ENCODE measurements at regions not wholly inside any gene's neighbourhood (a gene's known extent, or its start where the extent isn't known, plus 50 kb on each side); places are given as distances from the start of the nearest gene placed in this dataset.

GRCh38 chr4:11342401-11342800 is 86.3 kb downstream of the HS3ST1 start:
- DNase-seq (no peak), ATAC-seq (no peak)
- Mint-ChIP-seq H3K27me3 (ENCODE audit: low read depth) (peaks cover 4% of the 10 kb centered on the region), H3K9me3 (no peaks in the 10 kb centered on the region), H3K4me1 (ENCODE audit: low read depth) (no peaks in the 10 kb centered on the region), H3K36me3 (ENCODE audit: insufficient read depth) (no peaks in the 10 kb centered on the region), H3K4me3 (no peak overlapping the region)

DNA sequence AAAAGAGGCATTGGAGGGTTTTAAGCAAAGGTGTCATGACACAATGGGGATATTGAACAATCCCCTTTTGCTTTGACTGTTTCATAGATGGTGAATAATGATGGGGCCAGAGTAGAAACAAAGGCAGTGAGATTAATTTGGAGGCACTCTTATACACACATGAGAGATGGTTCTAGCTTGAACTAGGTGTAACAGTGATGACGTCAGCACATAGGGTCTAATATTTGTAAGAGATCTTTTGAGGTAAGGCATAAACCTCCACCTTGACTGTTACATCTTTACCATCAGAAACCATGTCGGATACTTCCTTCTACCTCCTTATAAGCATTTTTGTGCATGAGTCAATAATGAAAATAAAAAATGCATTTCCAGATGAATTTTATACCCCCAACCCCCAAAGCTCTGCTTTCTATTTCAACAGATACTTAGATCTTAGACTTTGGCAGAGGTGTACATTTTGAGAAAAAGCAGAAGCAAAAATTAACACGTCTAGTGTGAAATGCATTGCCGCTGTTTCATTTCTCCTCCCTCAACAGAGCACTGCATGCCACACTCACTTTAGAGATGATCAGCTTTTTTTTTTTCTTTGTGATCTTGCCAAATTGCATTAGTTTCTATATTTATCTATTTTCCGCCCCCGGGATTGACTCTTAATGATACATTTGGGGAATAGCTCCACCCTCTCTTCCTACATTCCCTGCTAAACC is 87.2 kb downstream of the HS3ST1 start:
- Mint-ChIP-seq H3K4me1 (ENCODE audit: low read depth) (peaks cover 2% of the 10 kb centered on the region), H3K4me3 (no peak overlapping the region), H3K36me3 (ENCODE audit: insufficient read depth) (no peaks in the 10 kb centered on the region), H3K9me3 (no peaks in the 10 kb centered on the region), H3K27me3 (ENCODE audit: low read depth) (peaks cover 4% of the 10 kb centered on the region)
- ATAC-seq (no peak), DNase-seq (no peak)

DNA sequence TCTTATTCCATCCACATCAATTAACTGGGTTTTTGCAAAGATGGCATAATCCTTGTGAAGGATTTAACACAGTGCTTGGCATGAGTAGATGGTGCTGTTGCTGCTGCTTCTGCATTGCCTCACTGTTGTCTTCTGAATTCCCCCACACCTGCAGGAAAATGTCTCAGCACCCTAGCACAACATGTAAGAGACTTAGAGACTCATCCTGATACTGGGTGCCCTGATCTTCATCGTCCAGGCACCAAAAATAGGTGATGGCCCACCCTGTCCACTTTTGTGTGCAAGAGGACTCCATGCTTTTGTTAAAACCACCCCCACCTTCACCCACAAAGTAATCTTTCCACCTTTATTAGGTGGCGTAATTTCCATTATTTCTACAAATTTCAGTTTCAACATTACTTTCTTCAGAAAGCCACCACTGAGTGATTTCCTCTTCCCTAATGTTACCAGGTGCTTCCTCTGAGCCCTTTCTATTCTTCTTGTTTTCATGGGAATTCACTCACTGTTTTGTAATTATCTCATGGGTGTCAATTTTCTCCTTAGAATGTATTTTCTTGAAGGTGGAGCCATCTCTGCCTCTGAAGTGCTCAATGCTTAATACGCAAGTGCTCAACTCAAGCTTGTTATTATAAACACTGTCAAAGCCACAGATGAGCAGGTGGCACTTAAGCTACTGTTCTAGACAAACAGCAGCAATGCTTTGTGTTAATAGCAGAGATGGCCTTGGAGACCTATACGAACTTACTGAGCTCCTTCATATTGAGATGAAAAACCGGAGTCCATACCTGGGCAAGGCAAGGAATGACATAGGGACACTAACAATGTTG is 89.5 kb downstream of the HS3ST1 start:
- Mint-ChIP-seq H3K9me3 (no peaks in the 10 kb centered on the region), H3K4me3 (no peak overlapping the region), H3K27me3 (ENCODE audit: low read depth) (peaks cover 1% of the 10 kb centered on the region), H3K4me1 (ENCODE audit: low read depth) (peaks cover 2% of the 10 kb centered on the region), H3K36me3 (ENCODE audit: insufficient read depth) (no peaks in the 10 kb centered on the region)
- no peak for DNase-seq
- ATAC-seq = no peak

GRCh38 chr4:11337287-11337686 is 91.4 kb downstream of the HS3ST1 start:
- no peak overlapping the region for H3K4me3 Mint-ChIP-seq

GRCh38 chr4:11336435-11336834 is 92.3 kb downstream of the HS3ST1 start:
- no peak for DNase-seq
- no peaks in the 10 kb centered on the region for H3K36me3 Mint-ChIP-seq (ENCODE audit: insufficient read depth)
- no peaks in the 10 kb centered on the region for H3K9me3 Mint-ChIP-seq
- H3K27me3 Mint-ChIP-seq (ENCODE audit: low read depth) = peaks cover 1% of the 10 kb centered on the region
- ATAC-seq = no peak
- no peak overlapping the region for H3K4me3 Mint-ChIP-seq
- H3K4me1 Mint-ChIP-seq (ENCODE audit: low read depth) = peaks cover 2% of the 10 kb centered on the region

More at GRCh38 chr4:11337287-11337686, 91.4 kb downstream of the HS3ST1 start:
- no peaks in the 10 kb centered on the region for H3K9me3 Mint-ChIP-seq
- H3K27me3 Mint-ChIP-seq (ENCODE audit: low read depth) = peaks cover 1% of the 10 kb centered on the region
- ATAC-seq = no peak
- no peaks in the 10 kb centered on the region for H3K36me3 Mint-ChIP-seq (ENCODE audit: insufficient read depth)
- no peak for DNase-seq
- H3K4me1 Mint-ChIP-seq (ENCODE audit: low read depth) = peaks cover 2% of the 10 kb centered on the region

GRCh38 chr4:11334887-11335286 is 93.8 kb downstream of the HS3ST1 start:
- Mint-ChIP-seq H3K4me1 (ENCODE audit: low read depth) (peaks cover 2% of the 10 kb centered on the region), H3K4me3 (no peak overlapping the region), H3K9me3 (no peaks in the 10 kb centered on the region), H3K27me3 (ENCODE audit: low read depth) (peaks cover 1% of the 10 kb centered on the region), H3K36me3 (ENCODE audit: insufficient read depth) (no peaks in the 10 kb centered on the region)
- DNase-seq (no peak), ATAC-seq (no peak)

GRCh38 chr4:11328401-11328800 is 100.3 kb downstream of the HS3ST1 start:
- Mint-ChIP-seq H3K4me3 (no peak overlapping the region), H3K27me3 (ENCODE audit: low read depth) (no peaks in the 10 kb centered on the region), H3K4me1 (ENCODE audit: low read depth) (no peaks in the 10 kb centered on the region), H3K9me3 (peaks cover 3% of the 10 kb centered on the region), H3K36me3 (ENCODE audit: insufficient read depth) (no peaks in the 10 kb centered on the region)
- ATAC-seq (no peak), DNase-seq (no peak)

- Mint-ChIP-seq H3K36me3 (ENCODE audit: insufficient read depth) (no peaks in the 10 kb centered on the region), H3K4me1 (ENCODE audit: low read depth) (no peaks in the 10 kb centered on the region)
These were observed 102.7 kb downstream of the HS3ST1 start for GRCh38 chr4:11326021-11326420.

GRCh38 chr4:11323771-11324170 is 104.9 kb downstream of the HS3ST1 start:
- Mint-ChIP-seq H3K36me3 (ENCODE audit: insufficient read depth) (no peaks in the 10 kb centered on the region), H3K4me3 (no peak overlapping the region), H3K4me1 (ENCODE audit: low read depth) (no peaks in the 10 kb centered on the region), H3K9me3 (peaks cover 23% of the 10 kb centered on the region), H3K27me3 (ENCODE audit: low read depth) (no peaks in the 10 kb centered on the region)
- DNase-seq (no peak), ATAC-seq (no peak)

More at GRCh38 chr4:11326021-11326420, 102.7 kb downstream of the HS3ST1 start:
- no peak for DNase-seq
- H3K27me3 Mint-ChIP-seq (ENCODE audit: low read depth) = no peaks in the 10 kb centered on the region
- H3K4me3 Mint-ChIP-seq = no peak overlapping the region
- ATAC-seq = no peak
- peaks cover 23% of the 10 kb centered on the region for H3K9me3 Mint-ChIP-seq

DNA sequence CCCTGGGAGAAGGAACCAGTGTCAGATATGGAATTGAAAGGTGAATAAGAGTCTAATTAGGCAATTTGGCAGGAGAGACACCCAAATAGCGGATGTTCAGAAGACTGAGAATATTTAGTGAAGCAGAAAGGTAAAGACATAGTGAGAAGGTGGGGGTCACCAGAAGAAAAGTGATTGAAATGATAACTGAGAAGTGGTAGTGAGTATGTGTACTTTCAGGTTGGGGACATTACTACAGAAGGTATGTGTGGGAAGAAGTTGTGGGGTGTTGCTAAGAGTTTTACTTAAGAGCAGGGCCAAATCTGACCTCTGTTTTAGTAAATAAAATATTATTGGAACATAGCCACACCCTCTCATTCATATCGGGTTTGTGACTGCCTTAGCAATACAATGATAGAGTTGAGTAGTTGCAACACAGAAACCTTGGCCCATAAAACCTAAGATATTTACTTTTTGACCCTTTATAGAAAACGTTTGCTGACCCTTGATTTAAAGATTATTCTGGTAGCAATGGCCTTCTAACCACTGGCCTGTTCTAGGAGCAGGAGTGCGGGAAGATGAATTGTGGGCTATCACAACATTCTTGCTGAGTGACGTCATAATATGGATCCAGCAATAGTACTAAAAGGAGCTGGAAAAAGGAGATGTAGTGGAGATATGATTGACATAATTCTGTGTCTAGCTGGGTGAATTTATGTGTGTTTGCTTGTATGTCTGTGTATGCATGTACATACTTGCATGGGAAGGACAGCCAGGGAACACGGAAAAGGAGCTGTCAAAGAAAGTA is 115.3 kb downstream of the HS3ST1 start:
- DNase-seq (no peak), ATAC-seq (no peak)
- Mint-ChIP-seq H3K4me3 (no peak overlapping the region), H3K36me3 (ENCODE audit: insufficient read depth) (no peaks in the 10 kb centered on the region), H3K9me3 (peaks cover 4% of the 10 kb centered on the region), H3K27me3 (ENCODE audit: low read depth) (no peaks in the 10 kb centered on the region), H3K4me1 (ENCODE audit: low read depth) (no peaks in the 10 kb centered on the region)

DNA sequence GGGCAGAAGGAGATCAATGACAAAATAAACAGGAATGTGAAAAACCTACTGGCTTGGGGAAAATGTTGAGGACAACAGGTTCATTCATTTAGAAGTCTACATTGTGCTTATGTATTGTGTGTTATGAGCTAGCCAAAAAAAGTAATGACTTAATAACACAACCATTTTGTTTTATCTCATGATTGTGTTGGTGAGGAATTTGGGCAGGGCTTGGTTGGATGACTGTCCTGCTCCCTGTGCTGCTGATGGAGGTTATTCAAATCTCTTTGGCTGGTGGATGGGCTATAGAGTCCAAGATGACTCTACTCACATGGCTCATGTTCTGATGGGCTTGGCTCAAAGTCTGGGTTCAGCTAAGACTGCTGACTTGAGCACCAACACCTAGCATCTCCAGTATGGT is 116.3 kb downstream of the HS3ST1 start:
- ATAC-seq (no peak), DNase-seq (no peak)
- Mint-ChIP-seq H3K27me3 (ENCODE audit: low read depth) (no peaks in the 10 kb centered on the region), H3K9me3 (peaks cover 4% of the 10 kb centered on the region), H3K36me3 (ENCODE audit: insufficient read depth) (no peaks in the 10 kb centered on the region), H3K4me1 (ENCODE audit: low read depth) (no peaks in the 10 kb centered on the region), H3K4me3 (no peak overlapping the region)

- H3K9me3 Mint-ChIP-seq = no peaks in the 10 kb centered on the region
- no peak overlapping the region for H3K4me3 Mint-ChIP-seq
- peaks cover 4% of the 10 kb centered on the region for H3K4me1 Mint-ChIP-seq (ENCODE audit: low read depth)
- no peak for ATAC-seq
- DNase-seq = no peak
- H3K27me3 Mint-ChIP-seq (ENCODE audit: low read depth) = peaks cover 3% of the 10 kb centered on the region
- no peaks in the 10 kb centered on the region for H3K36me3 Mint-ChIP-seq (ENCODE audit: insufficient read depth)
These were observed 127.5 kb downstream of the HS3ST1 start for GRCh38 chr4:11301075-11301660.

DNA sequence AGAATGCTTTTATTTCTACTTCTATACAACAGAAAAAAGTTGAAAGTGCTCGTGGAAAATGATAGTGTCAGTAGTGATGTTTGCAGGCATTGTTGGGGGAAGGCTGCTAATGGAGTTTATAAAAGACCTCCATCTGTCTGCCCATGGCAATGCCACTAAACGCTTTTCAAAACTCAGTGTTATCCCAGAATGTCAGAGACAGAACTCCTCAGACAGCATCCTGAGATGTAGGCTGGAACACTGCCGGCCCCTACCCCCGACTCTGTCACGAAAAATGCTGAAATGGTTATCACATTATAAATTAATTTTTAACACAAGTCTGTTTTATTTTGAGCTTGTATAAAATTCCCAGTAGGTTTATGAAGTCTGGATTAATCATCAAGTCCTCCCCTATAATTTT is 128.9 kb downstream of the HS3ST1 start:
- Mint-ChIP-seq H3K36me3 (ENCODE audit: insufficient read depth) (no peaks in the 10 kb centered on the region), H3K27me3 (ENCODE audit: low read depth) (no peaks in the 10 kb centered on the region), H3K4me1 (ENCODE audit: low read depth) (peaks cover 4% of the 10 kb centered on the region), H3K9me3 (no peaks in the 10 kb centered on the region), H3K4me3 (no peak overlapping the region)
- ATAC-seq = no peak
- DNase-seq = no peak

GRCh38 chr4:11299016-11299415 is 129.7 kb downstream of the HS3ST1 start:
- ATAC-seq (no peak), DNase-seq (no peak)
- Mint-ChIP-seq H3K4me3 (no peak overlapping the region), H3K4me1 (ENCODE audit: low read depth) (peaks cover 4% of the 10 kb centered on the region), H3K27me3 (ENCODE audit: low read depth) (no peaks in the 10 kb centered on the region), H3K36me3 (ENCODE audit: insufficient read depth) (no peaks in the 10 kb centered on the region), H3K9me3 (no peaks in the 10 kb centered on the region)

Data from activated T-cell treated with anti-CD3 and anti-CD28 coated beads, Interleukin-2, amount 50 U/mL, for 4 hours (primary cell).